Activated B cell treated with CpG ODN at 0.5 μM for 24 hours (primary cell): ENCODE measurements at regions not wholly inside any gene's neighbourhood (a gene's known extent, or its start where the extent isn't known, plus 50 kb on each side); places are given as distances from the start of the nearest gene placed in this dataset.

Experiments used
- ATAC-seq: fragments of 200-7000 bp; cut with Tn5 transposase; one replicate; pipeline ENCODE4 v1.10.0; 2021; ENCODE audit warnings: low read depth, mild to moderate bottlenecking, moderate library complexity
- CTCF ChIA-PET: fragments of 350-600 bp; sonication (Branson Sonifier 250); formaldehyde crosslinking; loops from one replicate; lab custom pipeline; 2021; ENCODE audit warnings: antibody characterized with exemption; lab: Charles Lee
- POLR2A ChIA-PET: fragments of 350-600 bp; sonication (Branson Sonifier 250); formaldehyde crosslinking; loops from one replicate; lab custom pipeline; 2021; ENCODE audit warnings: antibody characterized with exemption; lab: Charles Lee
- DNase-seq: peaks from one replicate; pipeline ENCODE4 v3.0.0; 2022
- H3K27ac Mint-ChIP-seq: one replicate; pipeline ENCODE4 v1.8.0; 2020; ENCODE audit warnings: mixed read lengths
- H3K27me3 Mint-ChIP-seq: one replicate; pipeline ENCODE4 v1.8.0; 2021; ENCODE audit warnings: mixed read lengths
- H3K36me3 Mint-ChIP-seq: one replicate; pipeline ENCODE4 v1.8.0; 2021; ENCODE audit warnings: low read depth, mixed read lengths
- H3K4me1 Mint-ChIP-seq: one replicate; pipeline ENCODE4 v1.8.0; 2021; ENCODE audit warnings: mixed read lengths
- H3K4me3 Mint-ChIP-seq: one replicate; pipeline ENCODE4 v1.8.0; 2020; ENCODE audit warnings: mild to moderate bottlenecking, mixed read lengths
- H3K9me3 Mint-ChIP-seq: one replicate; pipeline ENCODE4 v1.8.0; 2020; ENCODE audit warnings: mixed read lengths
- CTCF ChIP-seq: fragments of 200-600 bp; IDR thresholded peaks from one replicate; pipeline ENCODE4 v1.8.0; 2022; ENCODE audit warnings: antibody characterized with exemption, mild to moderate bottlenecking
- intact Hi-C: fragments of 100-400 bp; cut with micrococcal nuclease; formaldehyde crosslinking; loops from one replicate; pipeline ENCODE4 v1.15.1; 2024

- Mint-ChIP-seq H3K36me3 (no peaks in the 10 kb centered on the region), H3K27ac (no peak overlapping the region), H3K4me1 (no peaks in the 10 kb centered on the region), H3K4me3 (no peak overlapping the region), H3K9me3 (no peaks in the 10 kb centered on the region), H3K27me3 (peaks cover 13% of the 10 kb centered on the region)
- TF ChIP-seq CTCF = no peak
- POLR2A ChIA-PET = no interaction called here
- no peak for DNase-seq
- intact Hi-C loops = no loop called here
- no peak for ATAC-seq
- CTCF ChIA-PET = no interaction called here
Measured at GRCh38 chr13:50303963-50304721, 288.9 kb downstream of the KCNRG start.

GRCh38 chr13:50306156-50306555 is 290.9 kb downstream of the KCNRG start:
- POLR2A ChIA-PET = no interaction called here
- no peaks in the 10 kb centered on the region for H3K36me3 Mint-ChIP-seq
- peaks cover 4% of the 10 kb centered on the region for H3K4me1 Mint-ChIP-seq
- no peaks in the 10 kb centered on the region for H3K9me3 Mint-ChIP-seq
- ATAC-seq (no peak), DNase-seq (no peak)
- H3K27me3 Mint-ChIP-seq = no peaks in the 10 kb centered on the region
- intact Hi-C loops = no loop called here
- H3K27ac Mint-ChIP-seq = no peak overlapping the region
- CTCF ChIA-PET = interaction anchor here (1.3 kb wide), 1 partner anchor 11 kb away, joined by 3 read pairs; no protein-coding TSS in a partner anchor
- TF ChIP-seq CTCF = no peak
- no peak overlapping the region for H3K4me3 Mint-ChIP-seq

- no peak overlapping the region for H3K27ac Mint-ChIP-seq
- no peak for ATAC-seq
- POLR2A ChIA-PET = no interaction called here
Measured at GRCh38 chr13:50309318-50309717, 294.1 kb downstream of the KCNRG start.

GRCh38 chr13:50309882-50310594 is 294.8 kb downstream of the KCNRG start:
- Mint-ChIP-seq H3K4me3 (no peak overlapping the region), H3K27me3 (no peaks in the 10 kb centered on the region), H3K27ac (no peak overlapping the region), H3K36me3 (no peaks in the 10 kb centered on the region), H3K4me1 (peaks cover 9% of the 10 kb centered on the region), H3K9me3 (no peaks in the 10 kb centered on the region)
- CTCF ChIA-PET = no interaction called here
- intact Hi-C loops = no loop called here
- ATAC-seq (no peak), DNase-seq (no peak)
- POLR2A ChIA-PET = no interaction called here
- no peak for TF ChIP-seq CTCF

More at GRCh38 chr13:50309318-50309717, 294.1 kb downstream of the KCNRG start:
- Mint-ChIP-seq H3K9me3 (no peaks in the 10 kb centered on the region), H3K4me1 (peaks cover 4% of the 10 kb centered on the region), H3K27me3 (no peaks in the 10 kb centered on the region), H3K4me3 (no peak overlapping the region), H3K36me3 (no peaks in the 10 kb centered on the region)
- TF ChIP-seq CTCF = no peak
- CTCF ChIA-PET = no interaction called here
- intact Hi-C loops = no loop called here
- DNase-seq = no peak

- no peak overlapping the region for H3K4me3 Mint-ChIP-seq
- no peak overlapping the region for H3K27ac Mint-ChIP-seq
- intact Hi-C loops = loop anchor here (1.0 kb wide), 1 partner anchor 10 kb away; no protein-coding TSS in a partner anchor
- H3K27me3 Mint-ChIP-seq = no peaks in the 10 kb centered on the region
- H3K36me3 Mint-ChIP-seq = no peaks in the 10 kb centered on the region
- no peaks in the 10 kb centered on the region for H3K9me3 Mint-ChIP-seq
- DNase-seq (no peak), ATAC-seq (no peak)
- TF ChIP-seq CTCF = no peak
- H3K4me1 Mint-ChIP-seq = peaks cover 9% of the 10 kb centered on the region
- POLR2A ChIA-PET = interaction anchor here (1.6 kb wide), 1 partner anchor 186 kb away, joined by 8 read pairs; no protein-coding TSS in a partner anchor
- CTCF ChIA-PET = no interaction called here
Measured at GRCh38 chr13:50310734-50311133, 295.5 kb downstream of the KCNRG start.
